K562 (cell line): ENCODE measurements at regions not wholly inside any gene's neighbourhood (a gene's known extent, or its start where the extent isn't known, plus 50 kb on each side); places are given as distances from the start of the nearest gene placed in this dataset.

ENCODE experiments used
- CBX2 ChIP-seq: fragments of 200-600 bp; sonication (generic); IDR thresholded peaks from one replicate; pipeline ENCODE4 v1.6.1; 2012; ENCODE audit warnings: mild to moderate bottlenecking, low read length, inconsistent platforms; ENCODE audit not compliant: insufficient read depth, poor library complexity, severe bottlenecking
- KDM2B ChIP-seq: fragments of 250-450 bp; sonication (Bioruptor Pico); IDR thresholded peaks from 2 replicates; pipeline ENCODE4 v1.8.0; 2021; ENCODE audit warnings: mild to moderate bottlenecking, moderate library complexity
- MAX ChIP-seq: sonication (generic); formaldehyde crosslinking; IDR thresholded peaks from 2 replicates; pipeline ENCODE4 v1.9.0; 2022; ENCODE audit warnings: mild to moderate bottlenecking, missing genetic modification reagents
- PHF8 ChIP-seq: fragments of 200-600 bp; sonication (generic); IDR thresholded peaks from 2 replicates; pipeline ENCODE4 v1.6.1; 2012; ENCODE audit warnings: mixed run types, mild to moderate bottlenecking, inconsistent platforms, low read length, moderate library complexity, borderline replicate concordance
- POLR2A ChIP-seq: fragments of 450-650 bp; conservative IDR thresholded peaks from 2 replicates; pipeline ENCODE4 v1.6.1; 2016
- POLR2G ChIP-seq: fragments of 200-400 bp; formaldehyde crosslinking; IDR thresholded peaks from 2 replicates; pipeline ENCODE4 v1.6.1; 2017; ENCODE audit warnings: low read depth, mild to moderate bottlenecking, antibody characterized with exemption, low read length, moderate library complexity
- SIRT6 ChIP-seq: IDR thresholded peaks from one replicate; pipeline ENCODE4 v1.6.1; 2012; ENCODE audit warnings: low read depth, mild to moderate bottlenecking, control low read depth, inconsistent platforms, low read length, moderate library complexity
- TFAP4 ChIP-seq: sonication (generic); formaldehyde crosslinking; IDR thresholded peaks from 2 replicates; pipeline ENCODE4 v1.8.0; 2022; ENCODE audit warnings: missing genetic modification reagents, mild to moderate bottlenecking, moderate library complexity, borderline replicate concordance
- ZNF282 ChIP-seq: sonication (generic); formaldehyde crosslinking; IDR thresholded peaks from 2 replicates; pipeline ENCODE4 v1.8.1; 2023; ENCODE audit warnings: missing genetic modification reagents
- TF ChIP-seq, protein P1 (sequence below), 2 experiments: fragments of 450-650 bp; IDR thresholded peaks; 2 replicates each; pipeline ENCODE4 v1.6.1; 2018; ENCODE audit warnings: mild to moderate bottlenecking in 2 of 2, low read depth in 1 of 2; ENCODE audit not compliant: partially characterized antibody in 2 of 2

GRCh38 chr6:112581015-112581414 is 233.9 kb downstream of the RFPL4B start:
- no peak for TF ChIP-seq ZNF282 (CRISPR knock-in tag)
- no peak for TF ChIP-seq KDM2B
- no peak for TF ChIP-seq PHF8
- TF ChIP-seq POLR2G = no peak
- TF ChIP-seq CBX2 = no peak
- TF ChIP-seq TFAP4 = no peak
- TF ChIP-seq SIRT6 = no peak
- TF ChIP-seq, protein P1, sequence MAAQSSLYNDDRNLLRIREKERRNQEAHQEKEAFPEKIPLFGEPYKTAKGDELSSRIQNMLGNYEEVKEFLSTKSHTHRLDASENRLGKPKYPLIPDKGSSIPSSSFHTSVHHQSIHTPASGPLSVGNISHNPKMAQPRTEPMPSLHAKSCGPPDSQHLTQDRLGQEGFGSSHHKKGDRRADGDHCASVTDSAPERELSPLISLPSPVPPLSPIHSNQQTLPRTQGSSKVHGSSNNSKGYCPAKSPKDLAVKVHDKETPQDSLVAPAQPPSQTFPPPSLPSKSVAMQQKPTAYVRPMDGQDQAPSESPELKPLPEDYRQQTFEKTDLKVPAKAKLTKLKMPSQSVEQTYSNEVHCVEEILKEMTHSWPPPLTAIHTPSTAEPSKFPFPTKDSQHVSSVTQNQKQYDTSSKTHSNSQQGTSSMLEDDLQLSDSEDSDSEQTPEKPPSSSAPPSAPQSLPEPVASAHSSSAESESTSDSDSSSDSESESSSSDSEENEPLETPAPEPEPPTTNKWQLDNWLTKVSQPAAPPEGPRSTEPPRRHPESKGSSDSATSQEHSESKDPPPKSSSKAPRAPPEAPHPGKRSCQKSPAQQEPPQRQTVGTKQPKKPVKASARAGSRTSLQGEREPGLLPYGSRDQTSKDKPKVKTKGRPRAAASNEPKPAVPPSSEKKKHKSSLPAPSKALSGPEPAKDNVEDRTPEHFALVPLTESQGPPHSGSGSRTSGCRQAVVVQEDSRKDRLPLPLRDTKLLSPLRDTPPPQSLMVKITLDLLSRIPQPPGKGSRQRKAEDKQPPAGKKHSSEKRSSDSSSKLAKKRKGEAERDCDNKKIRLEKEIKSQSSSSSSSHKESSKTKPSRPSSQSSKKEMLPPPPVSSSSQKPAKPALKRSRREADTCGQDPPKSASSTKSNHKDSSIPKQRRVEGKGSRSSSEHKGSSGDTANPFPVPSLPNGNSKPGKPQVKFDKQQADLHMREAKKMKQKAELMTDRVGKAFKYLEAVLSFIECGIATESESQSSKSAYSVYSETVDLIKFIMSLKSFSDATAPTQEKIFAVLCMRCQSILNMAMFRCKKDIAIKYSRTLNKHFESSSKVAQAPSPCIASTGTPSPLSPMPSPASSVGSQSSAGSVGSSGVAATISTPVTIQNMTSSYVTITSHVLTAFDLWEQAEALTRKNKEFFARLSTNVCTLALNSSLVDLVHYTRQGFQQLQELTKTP (IDR thresholded peaks at IDR 0.05; ENCODE audit: low read depth in 1 of 2, partially characterized antibody in 2 of 2) = no peak
- TF ChIP-seq POLR2A = no peak
- no peak for TF ChIP-seq MAX (CRISPR knock-in tag)
